ENCODE measurements at regions not wholly inside any gene's neighbourhood (a gene's known extent, or its start where the extent isn't known, plus 50 kb on each side); places are given as distances from the start of the nearest gene placed in this dataset.

- TF ChIP-seq HDAC2 (CRISPR knock-in tag; IDR thresholded peaks at IDR 0.05): no peak
- no peak for TF ChIP-seq ZSCAN29 (CRISPR knock-in tag; conservative IDR thresholded peaks at IDR 0.05)
- no peak for TF ChIP-seq PREB (CRISPR knock-in tag; IDR thresholded peaks at IDR 0.05)
- no peak for TF ChIP-seq PHB2 (IDR thresholded peaks at IDR 0.05; ENCODE audit: partially characterized antibody)
- no peak for TF ChIP-seq CHD2 (IDR thresholded peaks at IDR 0.05; ENCODE audit: low read depth, low read length)
- TF ChIP-seq SRSF9 (IDR thresholded peaks at IDR 0.05; ENCODE audit: borderline replicate concordance, insufficient read depth, low read depth, low read length, poor library complexity, severe bottlenecking): no peak
- no peak for TF ChIP-seq SMC3 (IDR thresholded peaks at IDR 0.05; ENCODE audit: low read length)
- no peak for TF ChIP-seq SIN3A (IDR thresholded peaks at IDR 0.05; ENCODE audit: borderline replicate concordance, low read depth, low read length)
These were observed 421.4 kb upstream of the RUNX1 start for GRCh38 chr21:35470522-35470921.

Measured in HepG2 (cell line).